ENCODE measurements at regions not wholly inside any gene's neighbourhood (a gene's known extent, or its start where the extent isn't known, plus 50 kb on each side); places are given as distances from the start of the nearest gene placed in this dataset.

DNA sequence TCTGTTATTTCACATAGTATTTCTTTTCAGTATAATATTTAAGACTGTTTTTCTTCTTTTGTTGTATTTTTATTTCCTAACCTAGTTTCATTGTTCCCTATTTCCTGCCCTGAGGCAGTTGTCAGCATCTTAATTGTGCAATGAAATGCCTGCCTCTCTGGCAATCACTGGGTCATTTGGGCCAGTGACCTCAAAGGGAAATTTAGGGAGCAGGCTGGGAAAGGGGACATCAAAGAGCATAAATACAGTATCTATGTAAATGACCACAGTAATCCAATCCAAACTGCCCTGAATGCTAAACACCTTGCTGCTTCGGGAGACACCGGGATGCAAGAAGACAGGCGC is 147.8 kb downstream of the TLR5 start:
- TF ChIP-seq GATA2 (IDR thresholded peaks at IDR 0.05; ENCODE audit: low read depth, low read length) (no peak), GATA3 (IDR thresholded peaks at IDR 0.05; ENCODE audit: low read depth, low read length) (no peak)
